ENCODE measurements at regions not wholly inside any gene's neighbourhood (a gene's known extent, or its start where the extent isn't known, plus 50 kb on each side); places are given as distances from the start of the nearest gene placed in this dataset.
A peak's percentile ranks its signal among the peaks of the same experiment; 100 is the strongest.

DNA sequence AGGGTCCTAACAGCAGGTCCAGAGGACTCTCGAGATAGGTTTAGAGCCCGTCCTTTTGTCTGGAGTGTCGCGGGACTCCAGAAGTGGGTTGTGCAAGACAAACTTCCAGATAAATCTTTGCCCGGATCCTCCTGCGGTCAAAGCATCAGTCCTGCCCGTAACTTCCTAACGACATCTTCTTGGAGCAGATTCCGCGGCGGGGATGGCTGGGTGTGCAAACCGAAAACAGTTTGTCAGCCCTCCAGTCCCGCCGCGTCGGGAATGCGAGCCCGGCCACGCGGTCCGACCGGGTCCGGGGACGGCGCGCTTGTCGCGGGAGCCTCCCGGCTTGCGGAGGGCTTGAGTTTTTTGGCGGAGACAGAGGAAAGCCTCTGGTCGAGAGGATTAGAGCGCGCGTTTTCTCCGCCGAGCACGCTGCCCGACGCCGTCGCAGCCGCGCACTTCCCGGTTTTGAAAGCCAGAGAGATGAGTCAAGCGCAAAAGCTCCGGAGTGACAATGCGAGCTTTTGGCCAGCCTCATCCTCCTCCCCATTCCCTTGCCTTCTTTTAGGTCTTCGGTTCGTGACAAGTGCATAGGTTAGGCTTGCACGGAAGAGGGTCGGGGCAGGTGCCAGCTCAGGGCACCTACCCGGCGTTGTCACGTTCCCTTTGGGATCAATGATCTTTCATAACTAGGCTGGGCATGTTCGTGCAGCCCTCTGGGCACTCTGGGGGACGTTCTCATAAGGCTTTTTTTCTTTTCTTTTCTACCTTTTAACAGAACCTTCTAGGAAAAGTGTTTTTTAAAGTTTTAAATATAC, 91.3 kb upstream of the PRDM1 start (continued):
- TF ChIP-seq ZNF677 (tag by site-specific recombination; IDR thresholded peaks at IDR 0.05), result no peak
- TF ChIP-seq ZFHX2 (tag by site-specific recombination; conservative IDR thresholded peaks at IDR 0.05), result no peak
- no peak for TF ChIP-seq ZNF37A (tag by site-specific recombination; IDR thresholded peaks at IDR 0.05)
- TF ChIP-seq OVOL3 (tag by site-specific recombination; IDR thresholded peaks at IDR 0.05), result no peak
- TF ChIP-seq GLI4 (tag by site-specific recombination; IDR thresholded peaks at IDR 0.05), result no peak
- TF ChIP-seq ZNF341 (tag by site-specific recombination; IDR thresholded peaks at IDR 0.05; ENCODE audit: low read depth), result peak; percentile 16; the same call in 1 of the 2 replicates
- TF ChIP-seq YY1 (tag by site-specific recombination; IDR thresholded peaks at IDR 0.05), result no peak
- peak; percentile 70; the same call in 1 of the 2 replicates for TF ChIP-seq TRIM28 (IDR thresholded peaks at IDR 0.05; ENCODE audit: borderline replicate concordance, low read length)
- TF ChIP-seq ZFP37 (tag by site-specific recombination; IDR thresholded peaks at IDR 0.05), result 0 out of 2 replicates have a peak, but pooled peaks have one; percentile 57
- TF ChIP-seq ZNF558 (tag by site-specific recombination; IDR thresholded peaks at IDR 0.05), result no peak
- TF ChIP-seq ZNF654 (tag by site-specific recombination; IDR thresholded peaks at IDR 0.05; ENCODE audit: low read depth), result no peak
- no peak for TF ChIP-seq ZNF302 (tag by site-specific recombination; IDR thresholded peaks at IDR 0.05; ENCODE audit: low read depth)
- TF ChIP-seq, protein P1, sequence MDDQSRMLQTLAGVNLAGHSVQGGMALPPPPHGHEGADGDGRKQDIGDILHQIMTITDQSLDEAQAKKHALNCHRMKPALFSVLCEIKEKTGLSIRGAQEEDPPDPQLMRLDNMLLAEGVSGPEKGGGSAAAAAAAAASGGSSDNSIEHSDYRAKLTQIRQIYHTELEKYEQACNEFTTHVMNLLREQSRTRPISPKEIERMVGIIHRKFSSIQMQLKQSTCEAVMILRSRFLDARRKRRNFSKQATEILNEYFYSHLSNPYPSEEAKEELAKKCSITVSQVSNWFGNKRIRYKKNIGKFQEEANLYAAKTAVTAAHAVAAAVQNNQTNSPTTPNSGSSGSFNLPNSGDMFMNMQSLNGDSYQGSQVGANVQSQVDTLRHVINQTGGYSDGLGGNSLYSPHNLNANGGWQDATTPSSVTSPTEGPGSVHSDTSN (CRISPR knock-in tag; IDR thresholded peaks at IDR 0.05), result peak; percentile 50; the same call in 1 of the 2 replicates
- TF ChIP-seq ZNF211 (tag by site-specific recombination; IDR thresholded peaks at IDR 0.05; ENCODE audit: low read depth), result no peak
- TF ChIP-seq, protein P2, sequence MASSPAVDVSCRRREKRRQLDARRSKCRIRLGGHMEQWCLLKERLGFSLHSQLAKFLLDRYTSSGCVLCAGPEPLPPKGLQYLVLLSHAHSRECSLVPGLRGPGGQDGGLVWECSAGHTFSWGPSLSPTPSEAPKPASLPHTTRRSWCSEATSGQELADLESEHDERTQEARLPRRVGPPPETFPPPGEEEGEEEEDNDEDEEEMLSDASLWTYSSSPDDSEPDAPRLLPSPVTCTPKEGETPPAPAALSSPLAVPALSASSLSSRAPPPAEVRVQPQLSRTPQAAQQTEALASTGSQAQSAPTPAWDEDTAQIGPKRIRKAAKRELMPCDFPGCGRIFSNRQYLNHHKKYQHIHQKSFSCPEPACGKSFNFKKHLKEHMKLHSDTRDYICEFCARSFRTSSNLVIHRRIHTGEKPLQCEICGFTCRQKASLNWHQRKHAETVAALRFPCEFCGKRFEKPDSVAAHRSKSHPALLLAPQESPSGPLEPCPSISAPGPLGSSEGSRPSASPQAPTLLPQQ (tag by site-specific recombination; IDR thresholded peaks at IDR 0.05), result peak; percentile 33; the same call in 1 of the 2 replicates
- TF ChIP-seq IKZF3 (tag by site-specific recombination; IDR thresholded peaks at IDR 0.05), result no peak
- peak; percentile 52; the same call in 1 of the 2 replicates for TF ChIP-seq ZNF501 (tag by site-specific recombination; IDR thresholded peaks at IDR 0.05)
- no peak for TF ChIP-seq KLF8 (tag by site-specific recombination; IDR thresholded peaks at IDR 0.05)
- TF ChIP-seq, protein P3, sequence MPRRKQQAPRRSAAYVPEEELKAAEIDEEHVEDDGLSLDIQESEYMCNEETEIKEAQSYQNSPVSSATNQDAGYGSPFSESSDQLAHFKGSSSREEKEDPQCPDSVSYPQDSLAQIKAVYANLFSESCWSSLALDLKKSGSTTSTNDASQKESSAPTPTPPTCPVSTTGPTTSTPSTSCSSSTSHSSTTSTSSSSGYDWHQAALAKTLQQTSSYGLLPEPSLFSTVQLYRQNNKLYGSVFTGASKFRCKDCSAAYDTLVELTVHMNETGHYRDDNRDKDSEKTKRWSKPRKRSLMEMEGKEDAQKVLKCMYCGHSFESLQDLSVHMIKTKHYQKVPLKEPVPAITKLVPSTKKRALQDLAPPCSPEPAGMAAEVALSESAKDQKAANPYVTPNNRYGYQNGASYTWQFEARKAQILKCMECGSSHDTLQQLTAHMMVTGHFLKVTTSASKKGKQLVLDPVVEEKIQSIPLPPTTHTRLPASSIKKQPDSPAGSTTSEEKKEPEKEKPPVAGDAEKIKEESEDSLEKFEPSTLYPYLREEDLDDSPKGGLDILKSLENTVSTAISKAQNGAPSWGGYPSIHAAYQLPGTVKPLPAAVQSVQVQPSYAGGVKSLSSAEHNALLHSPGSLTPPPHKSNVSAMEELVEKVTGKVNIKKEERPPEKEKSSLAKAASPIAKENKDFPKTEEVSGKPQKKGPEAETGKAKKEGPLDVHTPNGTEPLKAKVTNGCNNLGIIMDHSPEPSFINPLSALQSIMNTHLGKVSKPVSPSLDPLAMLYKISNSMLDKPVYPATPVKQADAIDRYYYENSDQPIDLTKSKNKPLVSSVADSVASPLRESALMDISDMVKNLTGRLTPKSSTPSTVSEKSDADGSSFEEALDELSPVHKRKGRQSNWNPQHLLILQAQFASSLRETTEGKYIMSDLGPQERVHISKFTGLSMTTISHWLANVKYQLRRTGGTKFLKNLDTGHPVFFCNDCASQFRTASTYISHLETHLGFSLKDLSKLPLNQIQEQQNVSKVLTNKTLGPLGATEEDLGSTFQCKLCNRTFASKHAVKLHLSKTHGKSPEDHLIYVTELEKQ (tag by site-specific recombination; IDR thresholded peaks at IDR 0.05; ENCODE audit: borderline replicate concordance), result no peak
- no peak for TF ChIP-seq ZNF701 (tag by site-specific recombination; IDR thresholded peaks at IDR 0.05)
- TF ChIP-seq ZNF510 (tag by site-specific recombination; IDR thresholded peaks at IDR 0.05; ENCODE audit: insufficient replicate concordance), result no peak
- TF ChIP-seq MZF1 (tag by site-specific recombination; IDR thresholded peaks at IDR 0.05; ENCODE audit: borderline replicate concordance), result no peak
- TF ChIP-seq ZNF670 (tag by site-specific recombination; IDR thresholded peaks at IDR 0.05; ENCODE audit: low read depth), result no peak
- TF ChIP-seq ZNF776 (tag by site-specific recombination; IDR thresholded peaks at IDR 0.05; ENCODE audit: borderline replicate concordance), result no peak
- no peak; the same call in 1 of the 2 replicates for TF ChIP-seq PRDM1 (tag by site-specific recombination; IDR thresholded peaks at IDR 0.05)
- TF ChIP-seq ZNF221 (tag by site-specific recombination; IDR thresholded peaks at IDR 0.05; ENCODE audit: borderline replicate concordance), result no peak
- TF ChIP-seq ZNF324 (tag by site-specific recombination; IDR thresholded peaks at IDR 0.05), result no peak
- TF ChIP-seq ZNF292 (tag by site-specific recombination; IDR thresholded peaks at IDR 0.05; ENCODE audit: borderline replicate concordance, low read depth), result no peak
- TF ChIP-seq GLIS1 (tag by site-specific recombination; IDR thresholded peaks at IDR 0.05), result no peak
- no peak for TF ChIP-seq ZNF157 (tag by site-specific recombination; IDR thresholded peaks at IDR 0.05)
- TF ChIP-seq, protein P4, sequence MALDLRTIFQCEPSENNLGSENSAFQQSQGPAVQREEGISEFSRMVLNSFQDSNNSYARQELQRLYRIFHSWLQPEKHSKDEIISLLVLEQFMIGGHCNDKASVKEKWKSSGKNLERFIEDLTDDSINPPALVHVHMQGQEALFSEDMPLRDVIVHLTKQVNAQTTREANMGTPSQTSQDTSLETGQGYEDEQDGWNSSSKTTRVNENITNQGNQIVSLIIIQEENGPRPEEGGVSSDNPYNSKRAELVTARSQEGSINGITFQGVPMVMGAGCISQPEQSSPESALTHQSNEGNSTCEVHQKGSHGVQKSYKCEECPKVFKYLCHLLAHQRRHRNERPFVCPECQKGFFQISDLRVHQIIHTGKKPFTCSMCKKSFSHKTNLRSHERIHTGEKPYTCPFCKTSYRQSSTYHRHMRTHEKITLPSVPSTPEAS (tag by site-specific recombination; IDR thresholded peaks at IDR 0.05), result no peak
- no peak for TF ChIP-seq KLF10 (tag by site-specific recombination; IDR thresholded peaks at IDR 0.05)
- TF ChIP-seq ZNF837 (tag by site-specific recombination; IDR thresholded peaks at IDR 0.05), result no peak
- no peak for TF ChIP-seq REPIN1 (tag by site-specific recombination; IDR thresholded peaks at IDR 0.05; ENCODE audit: low read depth)
- no peak for TF ChIP-seq ZNF19 (tag by site-specific recombination; IDR thresholded peaks at IDR 0.05; ENCODE audit: low read depth)
